GM12873 (cell line): ENCODE measurements at regions not wholly inside any gene's neighbourhood (a gene's known extent, or its start where the extent isn't known, plus 50 kb on each side); places are given as distances from the start of the nearest gene placed in this dataset.

Source experiments
- TF ChIP-seq, protein P1 (sequence below): IDR thresholded peaks from 2 replicates; pipeline ENCODE4 v1.5.1; 2012; ENCODE audit warnings: low read depth, mild to moderate bottlenecking, moderate library complexity, low read length, control low read depth; ENCODE audit not compliant: insufficient read depth; ENCODE audit errors: missing control alignments

DNA sequence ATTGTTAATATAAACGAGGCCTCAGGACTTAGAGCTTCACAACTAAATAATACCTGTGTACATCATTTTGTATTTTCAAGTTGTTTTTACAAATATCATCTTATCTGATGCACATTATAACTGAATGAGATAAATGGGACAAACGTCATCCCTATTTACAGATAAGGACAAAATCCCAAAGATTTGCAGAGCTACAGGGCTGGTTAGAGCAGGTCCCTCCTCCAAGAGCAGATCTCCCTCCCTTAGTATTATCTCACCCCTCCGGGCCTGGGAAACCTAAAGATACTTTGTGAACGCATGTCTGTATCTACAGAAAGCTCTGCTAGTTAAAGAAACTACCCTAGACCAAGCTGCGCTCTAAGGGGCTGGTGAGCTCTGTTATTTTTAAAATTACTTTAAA lies 130.4 kb upstream of the PROKR2 start:
- TF ChIP-seq, protein P1, sequence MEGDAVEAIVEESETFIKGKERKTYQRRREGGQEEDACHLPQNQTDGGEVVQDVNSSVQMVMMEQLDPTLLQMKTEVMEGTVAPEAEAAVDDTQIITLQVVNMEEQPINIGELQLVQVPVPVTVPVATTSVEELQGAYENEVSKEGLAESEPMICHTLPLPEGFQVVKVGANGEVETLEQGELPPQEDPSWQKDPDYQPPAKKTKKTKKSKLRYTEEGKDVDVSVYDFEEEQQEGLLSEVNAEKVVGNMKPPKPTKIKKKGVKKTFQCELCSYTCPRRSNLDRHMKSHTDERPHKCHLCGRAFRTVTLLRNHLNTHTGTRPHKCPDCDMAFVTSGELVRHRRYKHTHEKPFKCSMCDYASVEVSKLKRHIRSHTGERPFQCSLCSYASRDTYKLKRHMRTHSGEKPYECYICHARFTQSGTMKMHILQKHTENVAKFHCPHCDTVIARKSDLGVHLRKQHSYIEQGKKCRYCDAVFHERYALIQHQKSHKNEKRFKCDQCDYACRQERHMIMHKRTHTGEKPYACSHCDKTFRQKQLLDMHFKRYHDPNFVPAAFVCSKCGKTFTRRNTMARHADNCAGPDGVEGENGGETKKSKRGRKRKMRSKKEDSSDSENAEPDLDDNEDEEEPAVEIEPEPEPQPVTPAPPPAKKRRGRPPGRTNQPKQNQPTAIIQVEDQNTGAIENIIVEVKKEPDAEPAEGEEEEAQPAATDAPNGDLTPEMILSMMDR, result no peak

DNA sequence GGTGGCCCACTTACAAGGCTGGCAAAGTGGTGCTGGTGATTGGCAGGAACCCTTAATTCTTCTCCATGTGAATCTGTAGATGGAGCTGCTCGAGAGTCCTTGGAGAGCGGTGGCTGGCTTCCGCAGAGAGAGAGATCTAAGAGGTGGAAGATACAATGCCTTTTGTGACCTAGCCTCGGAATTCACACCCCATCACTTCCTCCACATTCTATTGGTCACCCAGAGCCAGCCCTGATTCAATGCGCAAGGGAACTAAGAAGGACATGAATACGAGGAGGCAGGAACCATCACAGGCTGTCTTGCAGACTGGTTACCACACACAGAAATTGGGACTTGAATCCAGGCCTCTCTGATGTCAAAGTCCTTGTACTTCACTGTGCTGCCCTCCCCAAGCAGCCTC lies 128.9 kb upstream of the PROKR2 start:
- TF ChIP-seq, protein P1, result no peak

DNA sequence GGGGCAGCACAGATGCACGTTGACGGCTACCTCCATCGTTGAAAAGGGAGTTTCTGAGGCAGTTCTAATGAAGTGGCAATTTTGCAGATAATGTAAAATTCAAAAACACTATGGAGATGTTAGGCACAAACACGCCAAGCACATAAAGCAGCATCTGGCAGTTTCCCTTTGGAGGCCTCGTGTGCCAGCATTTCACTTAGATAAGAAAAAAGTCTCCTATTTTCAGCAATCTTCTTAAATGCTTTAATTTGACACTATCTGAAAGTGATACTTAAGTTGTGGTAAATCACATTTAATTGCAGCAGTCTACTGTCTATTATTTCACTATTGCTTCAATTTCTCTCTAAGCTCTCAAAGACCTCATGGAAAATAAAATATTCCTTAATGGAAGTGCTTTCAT lies 125.3 kb upstream of the PROKR2 start:
- TF ChIP-seq, protein P1, result no peak

DNA sequence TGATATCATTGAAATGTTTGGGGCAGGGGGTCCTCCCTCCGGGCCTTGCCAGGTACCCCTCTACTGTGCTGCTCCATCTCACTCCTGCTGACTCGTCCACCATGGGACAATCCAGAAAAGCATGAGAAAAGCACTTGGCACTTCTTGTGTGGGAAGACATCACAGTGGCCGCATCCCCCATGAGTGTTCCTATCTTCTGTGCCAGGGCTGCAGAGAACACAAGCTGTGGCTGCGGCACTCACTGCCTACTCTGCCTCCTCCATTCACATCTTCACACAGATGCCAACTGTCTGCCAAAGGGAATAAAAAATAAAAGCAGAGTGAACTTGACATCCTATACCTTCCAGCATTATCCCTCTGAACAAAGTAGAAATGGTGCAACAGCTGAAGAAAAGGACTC lies 117.4 kb upstream of the PROKR2 start:
- TF ChIP-seq, protein P1, result no peak

DNA sequence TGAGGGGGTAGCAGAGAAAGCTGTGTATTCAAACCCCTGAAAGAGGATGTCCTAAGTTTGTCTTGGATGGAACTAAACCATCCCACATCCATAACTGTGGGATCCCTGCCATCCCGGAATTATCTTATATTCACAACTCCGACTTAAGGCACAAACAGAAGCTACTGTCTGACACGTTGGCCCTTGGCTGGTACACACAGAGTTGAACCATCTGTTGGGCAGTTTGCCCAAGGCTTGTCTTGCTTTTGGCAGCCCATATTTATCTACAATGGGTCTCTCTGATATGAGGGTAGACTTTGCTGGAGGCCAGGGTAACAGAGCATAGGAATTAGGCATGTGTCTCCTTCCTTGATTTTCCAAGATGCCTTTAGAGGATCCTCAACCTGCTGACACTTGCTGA lies 116.6 kb upstream of the PROKR2 start:
- TF ChIP-seq, protein P1, result no peak

DNA sequence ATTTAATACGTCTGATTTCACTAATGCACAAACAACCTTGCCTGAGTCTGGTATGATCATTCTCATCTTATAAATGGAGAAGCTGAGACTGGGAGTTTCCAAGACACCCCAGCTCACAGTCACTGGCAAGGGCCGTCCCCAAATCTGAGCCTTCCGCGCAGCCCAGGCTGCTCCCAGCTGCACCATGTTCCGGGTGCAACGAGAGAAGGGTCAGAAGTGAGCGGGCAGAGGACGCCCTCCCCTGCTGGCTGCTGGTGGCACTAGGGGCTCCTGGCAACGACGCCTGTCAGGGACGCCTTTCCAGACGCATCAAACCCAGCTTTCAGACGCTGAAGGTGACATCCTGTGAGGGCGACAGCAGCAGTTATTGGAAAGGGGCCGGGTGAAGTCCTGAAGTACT lies 115.3 kb upstream of the PROKR2 start:
- TF ChIP-seq, protein P1, result no peak

DNA sequence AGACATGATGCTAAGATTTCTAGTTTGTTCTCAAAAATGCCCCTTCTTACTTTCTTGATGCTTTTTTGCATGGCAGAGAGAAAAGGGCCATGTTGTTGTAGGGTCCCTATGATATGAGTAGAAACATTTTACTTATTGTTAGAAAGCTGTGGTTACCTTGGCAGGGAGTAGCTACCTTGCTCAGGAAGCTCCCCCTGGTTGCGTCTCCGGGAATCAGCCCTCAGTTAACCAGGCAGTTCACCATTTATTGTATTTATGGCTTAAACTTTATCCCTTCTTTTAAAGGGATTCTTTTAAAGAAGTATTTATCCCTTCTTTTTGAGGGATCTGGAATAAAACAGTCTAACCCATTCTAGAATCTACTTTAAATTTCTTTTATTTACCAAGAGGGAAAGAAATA lies 113.9 kb upstream of the PROKR2 start:
- TF ChIP-seq, protein P1, result no peak
